ENCODE measurements at regions not wholly inside any gene's neighbourhood (a gene's known extent, or its start where the extent isn't known, plus 50 kb on each side); places are given as distances from the start of the nearest gene placed in this dataset.

- Histone ChIP-seq H3K27me3 (no peaks in the 10 kb centered on the region), H3K4me3 (no peak overlapping the region), H3K36me3 (no peaks in the 10 kb centered on the region), H3K9me3 (no peaks in the 10 kb centered on the region), H3K27ac (no peak overlapping the region), H3K4me1 (no peaks in the 10 kb centered on the region)
- no peak for DNase-seq
- WGBS, 2 donors = 56% methylated on average over 4 of the region's 4 CpGs
- intact Hi-C loops (cut with DNase I) = no loop called here
- TF ChIP-seq EP300 (IDR thresholded peaks at IDR 0.05) (no peak), CTCF (IDR thresholded peaks at IDR 0.05) (no peak), POLR2AphosphoS5 (IDR thresholded peaks at IDR 0.05) (no peak), POLR2A (IDR thresholded peaks at IDR 0.05) (no peak)
Observed at GRCh38 chr2:48175254-48175653, 139.2 kb upstream of the FOXN2 start.

- Histone ChIP-seq H3K9me3 (no peaks in the 10 kb centered on the region), H3K27ac (no peak overlapping the region), H3K27me3 (no peaks in the 10 kb centered on the region), H3K4me3 (no peak overlapping the region), H3K36me3 (no peaks in the 10 kb centered on the region), H3K4me1 (no peaks in the 10 kb centered on the region)
- DNase-seq = no peak
- TF ChIP-seq EP300 (IDR thresholded peaks at IDR 0.05) = no peak
- TF ChIP-seq CTCF (IDR thresholded peaks at IDR 0.05) = no peak
- no peak for TF ChIP-seq POLR2A (IDR thresholded peaks at IDR 0.05)
- TF ChIP-seq POLR2AphosphoS5 (IDR thresholded peaks at IDR 0.05) = no peak
- intact Hi-C loops (cut with DNase I) = no loop called here
Observed at GRCh38 chr2:48175656-48176055, 138.8 kb upstream of the FOXN2 start.

GRCh38 chr2:48176876-48177275 is 137.6 kb upstream of the FOXN2 start:
- Histone ChIP-seq H3K4me3 (no peak overlapping the region), H3K36me3 (no peaks in the 10 kb centered on the region), H3K27ac (no peak overlapping the region), H3K27me3 (no peaks in the 10 kb centered on the region), H3K9me3 (no peaks in the 10 kb centered on the region), H3K4me1 (no peaks in the 10 kb centered on the region)
- intact Hi-C loops (cut with DNase I) = no loop called here
- DNase-seq = no peak
- 72 to 98% methylated on average over 1 of the region's 1 CpG for WGBS, 2 donors
- TF ChIP-seq POLR2AphosphoS5 (IDR thresholded peaks at IDR 0.05) = no peak
- TF ChIP-seq CTCF (IDR thresholded peaks at IDR 0.05) = no peak
- TF ChIP-seq EP300 (IDR thresholded peaks at IDR 0.05) = no peak
- TF ChIP-seq POLR2A (IDR thresholded peaks at IDR 0.05) = no peak

- H3K27ac ChIP-seq = no peak overlapping the region
- intact Hi-C loops (cut with DNase I) = no loop called here
Observed at GRCh38 chr2:48178611-48179010, 135.9 kb upstream of the FOXN2 start.

More at GRCh38 chr2:48178611-48179010, 135.9 kb upstream of the FOXN2 start:
- no peaks in the 10 kb centered on the region for H3K36me3 ChIP-seq
- no peaks in the 10 kb centered on the region for H3K4me1 ChIP-seq
- no peak for DNase-seq
- H3K9me3 ChIP-seq = no peaks in the 10 kb centered on the region
- WGBS, 2 donors = 84 to 91% methylated on average over 3 of the region's 3 CpGs
- no peak for TF ChIP-seq POLR2A (IDR thresholded peaks at IDR 0.05)
- no peak for TF ChIP-seq EP300 (IDR thresholded peaks at IDR 0.05)
- no peak for TF ChIP-seq CTCF (IDR thresholded peaks at IDR 0.05)
- no peak for TF ChIP-seq POLR2AphosphoS5 (IDR thresholded peaks at IDR 0.05)
- H3K4me3 ChIP-seq = no peak overlapping the region
- H3K27me3 ChIP-seq = no peaks in the 10 kb centered on the region

Measured in sigmoid colon (tissue), 6 donors.